AG09319 (cell line): ENCODE measurements at regions not wholly inside any gene's neighbourhood (a gene's known extent, or its start where the extent isn't known, plus 50 kb on each side); places are given as distances from the start of the nearest gene placed in this dataset.

ENCODE experiments used
- DNase-seq: peaks from one replicate; pipeline ENCODE4 v3.0.0-alpha.2; 2010; ENCODE audit warnings: low read depth; ENCODE audit errors: extremely low read depth
- CTCF ChIP-seq: IDR thresholded peaks from 2 replicates; pipeline ENCODE4 v1.5.1; 2011; ENCODE audit warnings: low read depth, mild to moderate bottlenecking, inconsistent platforms, low read length, moderate library complexity

DNA sequence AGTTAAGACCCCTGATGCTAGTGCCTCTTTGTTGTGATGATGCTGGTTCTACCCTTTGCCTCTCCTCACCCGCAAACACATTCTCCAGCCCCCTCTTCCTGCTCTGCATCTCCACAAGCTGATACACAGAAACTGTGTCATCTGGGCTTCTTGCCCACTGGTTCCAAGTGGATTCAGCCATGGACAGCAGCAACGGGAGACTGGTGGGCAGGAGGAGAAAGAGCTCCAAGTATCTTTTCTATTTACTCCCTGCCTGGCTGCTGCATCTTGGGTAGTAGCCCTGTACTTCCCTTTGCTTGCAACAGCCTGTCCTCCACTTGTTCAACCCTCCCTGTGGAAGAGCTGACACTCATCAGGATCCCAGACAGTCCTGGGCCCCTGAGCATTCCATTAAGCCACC, 655.1 kb upstream of the RAB6C start:
- no peak for TF ChIP-seq CTCF
- DNase-seq = no peak

- DNase-seq = no peak
- no peak for TF ChIP-seq CTCF
Measured at GRCh38 chr2:129325151-129325550, 654.3 kb upstream of the RAB6C start.

GRCh38 chr2:129329574-129329973, 649.9 kb upstream of the RAB6C start:
- TF ChIP-seq CTCF = no peak
- no peak for DNase-seq

DNA sequence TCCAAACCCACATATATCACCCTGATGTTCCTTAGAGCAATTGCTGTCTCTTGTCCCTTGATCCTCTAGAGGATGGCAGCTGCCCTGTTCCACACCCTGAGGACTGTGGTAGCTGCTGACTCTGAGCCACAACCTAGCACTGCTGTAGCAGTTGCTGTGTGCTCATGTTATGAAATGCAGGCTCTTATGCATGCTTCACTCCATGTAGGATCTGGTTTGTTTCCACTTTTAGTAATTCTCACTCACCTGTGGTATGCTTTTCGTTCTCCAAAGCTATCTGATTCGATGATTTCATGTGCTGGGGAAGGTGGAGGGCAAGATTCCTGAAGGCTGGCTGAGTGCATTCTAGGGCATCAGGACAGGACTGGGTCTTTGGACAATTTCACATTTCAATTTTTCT, 649.0 kb upstream of the RAB6C start:
- TF ChIP-seq CTCF = no peak
- DNase-seq = no peak

GRCh38 chr2:129331638-129332037, 647.8 kb upstream of the RAB6C start:
- no peak for TF ChIP-seq CTCF
- no peak for DNase-seq

DNA sequence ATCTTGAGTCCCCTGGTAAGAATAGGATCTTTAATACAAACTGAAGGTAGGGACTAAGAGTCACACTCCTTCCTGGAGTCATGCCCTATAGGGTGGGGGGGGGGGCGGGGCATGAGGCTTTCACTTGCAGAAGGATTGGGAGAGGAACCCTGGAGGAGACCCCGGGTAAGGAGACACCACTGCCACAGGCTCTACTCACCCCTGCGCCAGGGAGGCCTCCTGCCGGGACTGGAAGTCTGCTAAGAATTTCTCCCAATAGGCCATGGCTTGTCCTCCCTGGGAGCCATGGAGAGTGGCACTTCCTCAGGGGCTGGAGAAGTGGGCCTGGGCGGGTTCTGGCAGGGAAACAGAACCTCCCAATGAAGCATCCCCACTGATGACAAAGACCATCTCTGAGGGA, 645.3 kb upstream of the RAB6C start:
- DNase-seq = no peak
- no peak for TF ChIP-seq CTCF

DNA sequence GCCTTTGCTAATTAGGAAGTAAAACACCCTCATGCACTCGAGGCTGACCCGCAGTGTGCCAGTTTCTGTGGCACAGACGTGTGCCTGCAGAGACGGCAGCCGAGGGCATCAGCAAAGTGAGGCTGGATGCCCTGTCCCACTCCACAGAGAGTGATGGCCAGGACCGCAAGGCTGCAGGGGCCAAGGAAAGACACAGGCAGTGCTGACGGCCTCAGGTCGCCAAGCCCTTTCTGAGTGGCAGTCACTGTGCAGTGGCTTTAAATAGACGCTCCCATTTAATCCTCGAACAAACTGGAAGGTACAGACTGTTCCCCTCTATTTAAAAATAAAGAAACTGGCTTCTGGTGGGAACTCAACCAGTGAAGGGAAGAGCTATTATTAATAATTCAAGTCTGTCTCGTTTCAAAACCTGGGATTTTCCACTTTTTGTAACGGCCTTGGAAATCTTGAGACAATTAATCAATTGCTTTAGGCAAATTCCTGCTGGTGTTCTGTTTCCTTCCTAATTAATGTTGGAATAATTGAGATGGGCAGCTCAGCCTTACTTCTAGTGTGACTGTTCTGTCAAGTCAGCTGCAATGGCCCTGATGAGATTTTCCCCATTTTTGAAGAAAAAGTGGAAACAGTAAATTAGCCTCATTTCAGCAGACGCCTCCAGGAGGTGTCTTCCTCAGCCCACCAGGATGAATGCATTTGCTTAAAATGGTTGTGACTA, 644.6 kb upstream of the RAB6C start:
- no peak for DNase-seq
- no peak for TF ChIP-seq CTCF
